MM.1S (cell line): ENCODE measurements at regions not wholly inside any gene's neighbourhood (a gene's known extent, or its start where the extent isn't known, plus 50 kb on each side); places are given as distances from the start of the nearest gene placed in this dataset.

Source experiments
- CTCF ChIP-seq: fragments of 300-600 bp; sonication (generic); IDR thresholded peaks from 2 replicates; pipeline ENCODE4 v1.5.1; 2016; ENCODE audit warnings: antibody characterized with exemption, low read length, mixed read lengths
- EZH2 ChIP-seq: fragments of 300-600 bp; sonication (generic); optimal IDR thresholded peaks from 2 replicates; pipeline ENCODE3; 2017; ENCODE audit warnings: low read depth, mild to moderate bottlenecking, antibody characterized with exemption, low read length, mixed read lengths

DNA sequence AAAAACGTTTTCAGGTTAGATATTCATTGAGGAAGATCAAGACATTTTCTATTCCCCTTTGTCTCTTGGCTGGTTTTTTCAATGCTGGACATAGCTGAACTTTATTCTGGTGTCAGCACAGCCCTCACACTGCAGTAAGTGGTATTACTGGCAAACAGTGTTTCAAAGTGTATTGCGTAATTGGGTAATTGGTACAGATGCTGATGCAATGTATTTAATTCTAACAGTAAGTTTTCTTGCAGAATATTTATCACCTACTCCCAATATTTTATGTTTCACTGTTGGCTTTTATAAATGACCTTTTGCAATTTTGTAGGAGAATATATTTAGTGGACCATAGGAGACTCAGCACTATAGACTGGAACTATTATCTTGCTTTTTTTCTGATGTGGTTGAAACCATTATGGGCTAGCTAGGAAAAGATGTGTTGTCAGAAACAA lies 287.6 kb upstream of the SOX4 start:
- no peak for TF ChIP-seq CTCF
- TF ChIP-seq EZH2 = no peak
